ENCODE measurements at regions not wholly inside any gene's neighbourhood (a gene's known extent, or its start where the extent isn't known, plus 50 kb on each side); places are given as distances from the start of the nearest gene placed in this dataset.

DNA sequence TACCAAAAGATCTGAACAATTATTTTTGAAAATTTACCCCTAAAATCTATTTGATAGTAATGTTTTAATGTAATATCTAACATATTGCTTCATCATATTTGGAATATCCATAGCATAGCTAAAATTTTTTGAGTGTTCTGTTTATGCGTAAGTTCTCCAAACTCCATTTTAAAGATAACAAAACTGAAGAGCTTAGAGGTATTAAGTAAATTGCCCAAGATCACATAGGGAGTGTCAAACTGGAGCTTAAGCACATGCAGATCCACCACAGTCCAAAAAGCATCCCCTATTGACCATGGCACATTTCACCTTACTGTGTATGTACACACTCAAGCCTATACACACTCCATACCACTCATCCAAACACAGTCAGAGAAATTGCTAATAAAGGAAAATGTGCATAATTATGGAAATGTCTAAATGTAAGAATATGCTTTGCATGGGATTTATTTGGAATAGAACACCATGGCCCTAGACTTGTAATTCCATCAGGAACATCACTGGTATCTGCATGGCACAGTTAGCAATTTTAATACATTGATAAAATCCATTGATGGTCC lies 85.2 kb upstream of the TGFBR2 start:
- no peak for DNase-seq (ENCODE audit: low read depth)

- no peak for DNase-seq (ENCODE audit: low read depth)
Measured at GRCh38 chr3:30522476-30522875, 83.9 kb upstream of the TGFBR2 start.

- no peak for DNase-seq (ENCODE audit: low read depth)
Measured at GRCh38 chr3:30523366-30523765, 83.0 kb upstream of the TGFBR2 start.

DNA sequence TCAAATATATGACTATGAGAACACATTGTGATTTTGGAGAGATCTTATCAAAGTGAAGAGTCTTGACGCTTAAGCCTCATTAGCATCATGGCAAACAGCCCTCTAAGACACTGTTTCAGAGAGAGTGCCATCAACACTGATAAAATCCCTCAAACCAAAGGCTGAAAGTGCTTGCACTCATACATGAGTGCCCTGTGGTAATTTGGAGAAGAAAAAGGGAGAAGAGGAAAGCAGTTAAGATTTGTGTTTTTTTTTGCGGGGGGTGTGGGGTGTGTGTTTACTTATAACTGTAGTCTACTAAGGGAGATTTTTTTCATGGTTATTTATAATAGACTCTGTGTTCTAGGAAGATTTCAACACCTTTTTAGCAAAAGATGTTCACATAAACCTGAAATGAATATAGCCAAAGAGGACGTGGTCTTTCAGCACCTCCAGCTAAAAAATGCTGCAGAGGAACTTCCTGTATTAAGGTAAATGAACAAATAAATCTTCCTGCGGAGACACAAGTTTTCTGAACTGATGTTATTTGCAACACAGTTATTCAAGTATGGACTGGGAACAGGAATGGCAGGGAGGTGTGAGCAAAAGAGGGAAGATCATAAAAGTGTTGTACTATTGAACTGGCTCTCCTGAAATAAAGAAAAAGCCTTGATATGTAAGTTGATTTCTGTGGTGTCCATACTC lies 81.9 kb upstream of the TGFBR2 start:
- no peak for DNase-seq (ENCODE audit: low read depth)

GRCh38 chr3:30526031-30526430 lies 80.4 kb upstream of the TGFBR2 start:
- DNase-seq (ENCODE audit: low read depth): no peak

GRCh38 chr3:30527186-30527585 lies 79.2 kb upstream of the TGFBR2 start:
- no peak for DNase-seq (ENCODE audit: low read depth)

- DNase-seq (ENCODE audit: low read depth): no peak
Measured at GRCh38 chr3:30527720-30528119, 78.7 kb upstream of the TGFBR2 start.

DNA sequence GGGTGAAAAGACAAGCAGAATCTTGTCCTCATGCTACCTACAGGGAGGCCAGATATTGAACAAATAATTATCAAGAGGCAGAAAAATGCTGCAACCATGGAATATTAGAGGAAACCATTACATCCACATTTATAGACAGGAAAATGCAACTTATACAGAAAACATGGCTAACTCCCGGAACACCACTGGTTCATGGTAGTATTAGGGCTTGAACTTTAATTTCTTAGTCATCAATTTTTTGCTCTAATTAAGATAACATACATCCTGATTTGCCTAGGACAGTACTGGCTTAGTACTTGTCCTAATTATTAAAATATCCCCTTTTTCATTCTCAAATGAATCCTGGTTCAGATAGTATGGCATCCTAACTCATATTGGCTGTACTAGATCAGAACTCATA lies 76.3 kb upstream of the TGFBR2 start:
- DNase-seq (ENCODE audit: low read depth): no peak

- DNase-seq (ENCODE audit: low read depth): no peak
Measured at GRCh38 chr3:30531017-30531570, 75.3 kb upstream of the TGFBR2 start.

- DNase-seq (ENCODE audit: low read depth): no peak
Measured at GRCh38 chr3:30535525-30535924, 70.9 kb upstream of the TGFBR2 start.

GRCh38 chr3:30538791-30539190 lies 67.6 kb upstream of the TGFBR2 start:
- peak; percentile 94 for DNase-seq (ENCODE audit: low read depth)

DNA sequence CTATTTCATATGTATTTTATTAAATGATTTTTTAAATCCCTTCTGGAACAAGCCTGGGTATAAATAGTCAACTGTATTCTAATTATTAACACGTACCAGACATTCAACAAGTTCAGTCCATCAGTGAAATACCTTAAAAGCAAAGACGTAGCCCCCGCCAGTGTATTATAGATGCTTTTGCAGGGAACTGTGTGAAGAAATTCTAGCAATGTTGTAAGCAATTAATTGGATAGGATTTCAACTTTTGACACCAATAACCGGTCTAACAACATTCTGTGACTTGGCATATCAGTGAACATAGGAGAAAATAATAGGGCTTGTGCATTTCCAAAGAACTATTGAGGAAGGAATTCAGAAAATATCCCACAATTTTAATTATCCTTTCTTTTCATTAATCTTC lies 67.2 kb upstream of the TGFBR2 start:
- no peak for DNase-seq (ENCODE audit: low read depth)

DNA sequence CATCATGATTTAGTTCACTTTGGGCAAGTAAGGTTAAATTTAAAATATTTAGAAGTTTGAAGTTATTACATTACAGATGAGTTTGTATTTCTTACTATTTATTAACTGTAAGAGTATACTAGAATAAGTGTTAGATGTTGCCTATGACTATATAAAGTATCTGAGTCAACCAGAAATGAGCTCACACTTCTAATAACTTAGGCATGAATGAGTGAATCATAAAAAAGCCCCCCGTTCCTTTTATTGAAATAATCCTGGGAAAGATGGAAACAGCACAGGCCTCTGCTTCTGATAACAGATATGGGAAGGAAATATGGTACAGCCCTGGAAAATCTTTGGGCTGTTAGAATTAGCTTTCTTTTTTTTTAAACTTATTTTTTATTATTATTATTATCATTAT lies 66.6 kb upstream of the TGFBR2 start:
- peak; percentile 90 for DNase-seq (ENCODE audit: low read depth)

- DNase-seq (ENCODE audit: low read depth): peak; percentile 12
Measured at GRCh38 chr3:30541156-30541555, 65.2 kb upstream of the TGFBR2 start.

DNA sequence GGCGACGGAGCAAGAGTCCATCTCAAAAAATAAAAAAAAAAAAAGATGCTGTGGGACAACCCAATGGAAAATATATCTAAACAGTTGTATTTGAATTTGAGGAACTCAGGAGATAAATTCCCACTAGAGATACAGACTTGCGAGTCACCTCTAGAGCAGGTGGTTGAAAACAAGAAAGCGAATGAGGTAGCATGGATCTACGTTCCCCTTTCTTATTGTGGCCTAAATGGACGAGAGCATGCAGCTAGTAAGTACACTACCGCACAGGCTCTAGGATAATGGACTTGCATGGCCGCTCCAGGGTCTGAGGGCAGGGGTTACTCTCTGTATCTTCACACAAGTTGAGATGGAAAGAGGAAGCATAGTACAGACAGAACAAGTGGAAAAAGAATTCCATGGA lies 63.5 kb upstream of the TGFBR2 start:
- no peak for DNase-seq (ENCODE audit: low read depth)

- DNase-seq (ENCODE audit: low read depth): peak; percentile 95
Measured at GRCh38 chr3:30544812-30545211, 61.6 kb upstream of the TGFBR2 start.

DNA sequence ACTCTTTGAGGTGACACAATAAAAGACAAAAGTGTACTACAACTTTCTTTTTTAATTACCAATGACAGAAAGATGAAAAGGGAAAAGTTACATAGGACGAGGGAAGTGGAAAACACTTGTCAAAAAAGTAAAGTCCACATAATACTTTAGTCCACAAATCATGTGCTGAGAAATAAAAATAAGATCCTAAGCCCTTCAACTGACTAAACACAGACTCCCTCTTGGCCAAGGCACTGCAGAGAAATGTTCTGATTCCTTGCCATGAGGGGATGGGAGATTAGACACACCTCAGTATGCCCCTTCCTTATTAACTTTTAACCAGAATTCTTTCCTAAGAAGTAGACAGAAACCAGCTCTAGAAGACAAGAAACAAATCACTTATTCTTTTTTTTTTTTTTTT lies 59.5 kb upstream of the TGFBR2 start:
- no peak for DNase-seq (ENCODE audit: low read depth)

- DNase-seq (ENCODE audit: low read depth): no peak
Measured at GRCh38 chr3:30547716-30548115, 58.7 kb upstream of the TGFBR2 start.

DNA sequence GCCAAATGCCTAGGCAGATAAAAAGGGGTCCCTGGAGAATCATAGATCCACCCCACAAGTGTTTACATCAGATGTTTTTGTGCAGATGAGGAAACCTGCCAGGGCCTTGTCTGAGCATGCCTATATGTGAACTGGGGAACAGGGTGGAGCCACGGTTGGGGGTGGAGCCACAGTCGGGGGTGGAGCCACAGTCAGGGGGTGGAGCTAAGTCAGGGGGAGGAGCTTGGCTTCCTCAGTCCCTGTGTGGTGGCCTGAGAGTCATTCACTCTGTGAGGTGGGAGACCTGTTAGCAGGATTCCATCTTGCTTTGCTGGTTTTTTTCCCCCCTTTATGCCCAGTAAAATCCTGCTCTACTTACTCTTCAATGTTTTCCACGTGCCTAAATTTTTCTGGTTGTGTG lies 57.8 kb upstream of the TGFBR2 start:
- DNase-seq (ENCODE audit: low read depth): peak; percentile 9

DNA sequence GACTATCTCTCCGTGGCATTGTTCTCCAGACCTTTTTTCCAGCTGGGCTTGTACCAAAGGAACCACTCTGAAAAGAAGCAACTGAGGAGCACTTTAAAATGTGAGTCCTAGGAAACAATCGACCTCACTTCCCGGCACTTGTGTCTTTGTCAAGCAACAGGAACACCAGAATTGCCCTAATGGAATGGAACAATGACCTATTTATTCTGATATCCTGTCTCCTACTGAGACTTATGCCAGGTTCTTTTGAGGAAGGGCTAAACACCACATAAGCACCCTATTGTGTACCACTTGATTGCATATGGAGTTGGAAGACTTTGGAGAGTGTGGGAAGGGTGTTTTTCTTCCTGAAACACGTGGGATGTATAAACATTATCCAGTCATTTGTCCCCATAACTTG lies 56.8 kb upstream of the TGFBR2 start:
- no peak for DNase-seq (ENCODE audit: low read depth)

- DNase-seq (ENCODE audit: low read depth): no peak
Measured at GRCh38 chr3:30550246-30550645, 56.2 kb upstream of the TGFBR2 start.

GRCh38 chr3:30551266-30551665 lies 55.1 kb upstream of the TGFBR2 start:
- DNase-seq (ENCODE audit: low read depth): no peak

DNA sequence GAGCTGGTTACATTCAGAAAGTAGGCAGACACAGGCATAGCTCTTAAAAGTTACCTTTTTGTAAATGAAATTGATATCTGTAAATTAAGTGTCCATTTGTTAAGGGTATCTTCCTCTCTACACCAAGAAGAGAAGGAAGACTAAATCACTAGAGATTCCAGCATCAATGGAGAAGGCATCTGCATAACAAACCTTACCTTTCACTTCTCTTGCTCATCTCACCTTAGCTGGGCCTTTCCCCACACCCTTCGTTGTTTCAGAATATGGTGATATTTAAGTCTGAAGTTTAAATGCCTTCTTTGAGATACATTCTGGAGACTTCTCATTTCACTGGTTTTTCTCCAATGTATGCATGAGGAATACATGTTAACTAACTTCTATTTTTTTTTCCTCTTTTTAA lies 54.5 kb upstream of the TGFBR2 start:
- no peak for DNase-seq (ENCODE audit: low read depth)
